ENCODE measurements at regions not wholly inside any gene's neighbourhood (a gene's known extent, or its start where the extent isn't known, plus 50 kb on each side); places are given as distances from the start of the nearest gene placed in this dataset.

- Histone ChIP-seq H3K27ac (ENCODE audit: low read length) (no peak overlapping the region), H3K4me1 (ENCODE audit: control insufficient read depth in 1 of 2, extremely low read depth in 1 of 2, insufficient read depth in 2 of 2, low read length in 2 of 2) (no peaks in the 10 kb centered on the region), H3K4me3 (ENCODE audit: control insufficient read depth in 1 of 2, extremely low read depth in 1 of 2, low read length in 1 of 2) (no peak overlapping the region), H3K27me3 (replicated peaks in 1 of 2; ENCODE audit: control insufficient read depth in 2 of 2, extremely low read depth in 1 of 2, insufficient read depth in 2 of 2, low read length in 1 of 2) (no peaks in the 10 kb centered on the region), H3K36me3 (ENCODE audit: control insufficient read depth in 2 of 2, extremely low read depth in 1 of 2, insufficient read depth in 1 of 2, low read length in 1 of 2) (no peaks in the 10 kb centered on the region), H3K9me3 (no peaks in the 10 kb centered on the region)
- POLR2A ChIA-PET, result no interaction called here
- DNase-seq (no peak), ATAC-seq (replicated peaks in 1 of 4) (no peak)
- CTCF ChIA-PET, result interaction anchor here in 1 of 2 donors (0.7 kb wide), 1 partner anchor 37 kb away, joined by 4 read pairs; no protein-coding TSS in a partner anchor
- H3K4me1 Mint-ChIP-seq, result no peaks in the 10 kb centered on the region
- no peak overlapping the region for H3K4me3 Mint-ChIP-seq
- no peaks in the 10 kb centered on the region for H3K27me3 Mint-ChIP-seq
- 86% methylated on average over 17 of the region's 20 CpGs for WGBS (ENCODE audit: insufficient coverage)
- H3K9me3 Mint-ChIP-seq, result peaks cover 2 to 8% (median 3%) of the 10 kb centered on the region in 3 donors
- no peak overlapping the region for H3K27ac Mint-ChIP-seq
- no peaks in the 10 kb centered on the region for H3K36me3 Mint-ChIP-seq
These were observed 816.2 kb upstream of the LUZP2 start for GRCh38 chr11:23680488-23681230.

- Mint-ChIP-seq H3K36me3 (no peaks in the 10 kb centered on the region), H3K27me3 (no peaks in the 10 kb centered on the region), H3K4me1 (no peaks in the 10 kb centered on the region), H3K9me3 (peaks cover 10 to 11% (median 10%) of the 10 kb centered on the region in 3 donors), H3K4me3 (no peak overlapping the region), H3K27ac (no peak overlapping the region)
- Histone ChIP-seq H3K36me3 (ENCODE audit: control insufficient read depth in 2 of 2, extremely low read depth in 1 of 2, insufficient read depth in 1 of 2, low read length in 1 of 2) (no peaks in the 10 kb centered on the region), H3K4me3 (ENCODE audit: control insufficient read depth in 1 of 2, extremely low read depth in 1 of 2, low read length in 1 of 2) (no peak overlapping the region), H3K27ac (ENCODE audit: low read length) (no peak overlapping the region), H3K4me1 (ENCODE audit: control insufficient read depth in 1 of 2, extremely low read depth in 1 of 2, insufficient read depth in 2 of 2, low read length in 2 of 2) (no peaks in the 10 kb centered on the region), H3K9me3 (no peaks in the 10 kb centered on the region), H3K27me3 (replicated peaks in 1 of 2; ENCODE audit: control insufficient read depth in 2 of 2, extremely low read depth in 1 of 2, insufficient read depth in 2 of 2, low read length in 1 of 2) (no peaks in the 10 kb centered on the region)
- WGBS (ENCODE audit: insufficient coverage), result no CpG with 5 or more reads among the region's 2 CpGs
- ChIA-PET POLR2A (no interaction called here), CTCF (no interaction called here)
- DNase-seq (no peak), ATAC-seq (replicated peaks in 1 of 4) (no peak)
These were observed 812.2 kb upstream of the LUZP2 start for GRCh38 chr11:23684701-23685100.

- Mint-ChIP-seq H3K4me1 (no peaks in the 10 kb centered on the region), H3K36me3 (no peaks in the 10 kb centered on the region), H3K9me3 (peaks cover 10 to 14% (median 13%) of the 10 kb centered on the region in 3 donors), H3K27ac (no peak overlapping the region), H3K27me3 (no peaks in the 10 kb centered on the region), H3K4me3 (no peak overlapping the region)
- H3K27ac ChIP-seq (ENCODE audit: low read length), result no peak overlapping the region
- no peak overlapping the region for H3K4me3 ChIP-seq (ENCODE audit: control insufficient read depth in 1 of 2, extremely low read depth in 1 of 2, low read length in 1 of 2)
- H3K4me1 ChIP-seq (ENCODE audit: control insufficient read depth in 1 of 2, extremely low read depth in 1 of 2, insufficient read depth in 2 of 2, low read length in 2 of 2), result no peaks in the 10 kb centered on the region
- ChIA-PET POLR2A (no interaction called here), CTCF (no interaction called here)
- no peak for DNase-seq
- H3K27me3 ChIP-seq (replicated peaks in 1 of 2; ENCODE audit: control insufficient read depth in 2 of 2, extremely low read depth in 1 of 2, insufficient read depth in 2 of 2, low read length in 1 of 2), result no peaks in the 10 kb centered on the region
- H3K9me3 ChIP-seq, result no peaks in the 10 kb centered on the region
- no peak for ATAC-seq (replicated peaks in 1 of 4)
- no peaks in the 10 kb centered on the region for H3K36me3 ChIP-seq (ENCODE audit: control insufficient read depth in 2 of 2, extremely low read depth in 1 of 2, insufficient read depth in 1 of 2, low read length in 1 of 2)
- WGBS (ENCODE audit: insufficient coverage), result 40% methylated on average over 1 of the region's 3 CpGs
These were observed 808.9 kb upstream of the LUZP2 start for GRCh38 chr11:23687991-23688390.

- Mint-ChIP-seq H3K27me3 (no peaks in the 10 kb centered on the region), H3K36me3 (no peaks in the 10 kb centered on the region), H3K4me1 (no peaks in the 10 kb centered on the region), H3K4me3 (no peak overlapping the region), H3K27ac (no peak overlapping the region), H3K9me3 (peaks cover 10 to 13% (median 13%) of the 10 kb centered on the region in 3 donors)
- CTCF ChIA-PET, result no interaction called here
- WGBS (ENCODE audit: insufficient coverage), result no CpG with 5 or more reads among the region's 4 CpGs
- POLR2A ChIA-PET, result interaction anchor here in 1 of 2 donors (0.5 kb wide), 1 partner anchor 134 kb away, joined by 5 read pairs; no protein-coding TSS in a partner anchor
- Histone ChIP-seq H3K27me3 (replicated peaks in 1 of 2; ENCODE audit: control insufficient read depth in 2 of 2, extremely low read depth in 1 of 2, insufficient read depth in 2 of 2, low read length in 1 of 2) (no peaks in the 10 kb centered on the region), H3K4me3 (ENCODE audit: control insufficient read depth in 1 of 2, extremely low read depth in 1 of 2, low read length in 1 of 2) (no peak overlapping the region), H3K9me3 (no peaks in the 10 kb centered on the region), H3K27ac (ENCODE audit: low read length) (no peak overlapping the region), H3K4me1 (ENCODE audit: control insufficient read depth in 1 of 2, extremely low read depth in 1 of 2, insufficient read depth in 2 of 2, low read length in 2 of 2) (no peaks in the 10 kb centered on the region), H3K36me3 (ENCODE audit: control insufficient read depth in 2 of 2, extremely low read depth in 1 of 2, insufficient read depth in 1 of 2, low read length in 1 of 2) (no peaks in the 10 kb centered on the region)
- DNase-seq (no peak), ATAC-seq (replicated peaks in 1 of 4) (no peak)
These were observed 808.4 kb upstream of the LUZP2 start for GRCh38 chr11:23688411-23688810.

GRCh38 chr11:23688835-23689234 is 808.0 kb upstream of the LUZP2 start:
- no peak overlapping the region for H3K4me3 ChIP-seq (ENCODE audit: control insufficient read depth in 1 of 2, extremely low read depth in 1 of 2, low read length in 1 of 2)
- ChIA-PET CTCF (no interaction called here), POLR2A (interaction anchor here in 1 of 2 donors (0.5 kb wide), 1 partner anchor 133 kb away, joined by 5 read pairs; no protein-coding TSS in a partner anchor)
- Mint-ChIP-seq H3K9me3 (peaks cover 10 to 13% (median 13%) of the 10 kb centered on the region in 3 donors), H3K27me3 (no peaks in the 10 kb centered on the region), H3K36me3 (no peaks in the 10 kb centered on the region), H3K4me3 (no peak overlapping the region), H3K27ac (no peak overlapping the region), H3K4me1 (no peaks in the 10 kb centered on the region)
- H3K9me3 ChIP-seq, result no peaks in the 10 kb centered on the region
- ATAC-seq (replicated peaks in 1 of 4) (no peak), DNase-seq (no peak)
- H3K27me3 ChIP-seq (replicated peaks in 1 of 2; ENCODE audit: control insufficient read depth in 2 of 2, extremely low read depth in 1 of 2, insufficient read depth in 2 of 2, low read length in 1 of 2), result no peaks in the 10 kb centered on the region
- H3K27ac ChIP-seq (ENCODE audit: low read length), result no peak overlapping the region
- WGBS (ENCODE audit: insufficient coverage), result no CpG with 5 or more reads among the region's 4 CpGs
- H3K4me1 ChIP-seq (ENCODE audit: control insufficient read depth in 1 of 2, extremely low read depth in 1 of 2, insufficient read depth in 2 of 2, low read length in 2 of 2), result no peaks in the 10 kb centered on the region
- no peaks in the 10 kb centered on the region for H3K36me3 ChIP-seq (ENCODE audit: control insufficient read depth in 2 of 2, extremely low read depth in 1 of 2, insufficient read depth in 1 of 2, low read length in 1 of 2)

GRCh38 chr11:23696688-23697415 is 800.0 kb upstream of the LUZP2 start:
- H3K27ac ChIP-seq (ENCODE audit: low read length), result no peak overlapping the region
- no peaks in the 10 kb centered on the region for H3K9me3 ChIP-seq
- Mint-ChIP-seq H3K36me3 (no peaks in the 10 kb centered on the region), H3K27me3 (no peaks in the 10 kb centered on the region), H3K4me3 (no peak overlapping the region), H3K4me1 (no peaks in the 10 kb centered on the region), H3K27ac (no peak overlapping the region), H3K9me3 (peaks cover 0 to 7% (median 5%) of the 10 kb centered on the region in 3 donors)
- no peaks in the 10 kb centered on the region for H3K36me3 ChIP-seq (ENCODE audit: control insufficient read depth in 2 of 2, extremely low read depth in 1 of 2, insufficient read depth in 1 of 2, low read length in 1 of 2)
- WGBS (ENCODE audit: insufficient coverage), result 81% methylated on average over 4 of the region's 5 CpGs
- H3K4me3 ChIP-seq (ENCODE audit: control insufficient read depth in 1 of 2, extremely low read depth in 1 of 2, low read length in 1 of 2), result no peak overlapping the region
- ChIA-PET POLR2A (no interaction called here), CTCF (interaction anchor here in 1 of 2 donors (0.6 kb wide), 1 partner anchor 64 kb away, joined by 3 read pairs; no protein-coding TSS in a partner anchor)
- H3K27me3 ChIP-seq (replicated peaks in 1 of 2; ENCODE audit: control insufficient read depth in 2 of 2, extremely low read depth in 1 of 2, insufficient read depth in 2 of 2, low read length in 1 of 2), result no peaks in the 10 kb centered on the region
- H3K4me1 ChIP-seq (ENCODE audit: control insufficient read depth in 1 of 2, extremely low read depth in 1 of 2, insufficient read depth in 2 of 2, low read length in 2 of 2), result no peaks in the 10 kb centered on the region
- no peak for DNase-seq
- ATAC-seq (replicated peaks in 1 of 4), result no peak
